ENCODE measurements at regions not wholly inside any gene's neighbourhood (a gene's known extent, or its start where the extent isn't known, plus 50 kb on each side); places are given as distances from the start of the nearest gene placed in this dataset.
"Not testable (repeated sequence)": the region's sequence is repeated elsewhere in the genome, so short reads cannot be mapped to it uniquely, and the experiment has no call there.

DNA sequence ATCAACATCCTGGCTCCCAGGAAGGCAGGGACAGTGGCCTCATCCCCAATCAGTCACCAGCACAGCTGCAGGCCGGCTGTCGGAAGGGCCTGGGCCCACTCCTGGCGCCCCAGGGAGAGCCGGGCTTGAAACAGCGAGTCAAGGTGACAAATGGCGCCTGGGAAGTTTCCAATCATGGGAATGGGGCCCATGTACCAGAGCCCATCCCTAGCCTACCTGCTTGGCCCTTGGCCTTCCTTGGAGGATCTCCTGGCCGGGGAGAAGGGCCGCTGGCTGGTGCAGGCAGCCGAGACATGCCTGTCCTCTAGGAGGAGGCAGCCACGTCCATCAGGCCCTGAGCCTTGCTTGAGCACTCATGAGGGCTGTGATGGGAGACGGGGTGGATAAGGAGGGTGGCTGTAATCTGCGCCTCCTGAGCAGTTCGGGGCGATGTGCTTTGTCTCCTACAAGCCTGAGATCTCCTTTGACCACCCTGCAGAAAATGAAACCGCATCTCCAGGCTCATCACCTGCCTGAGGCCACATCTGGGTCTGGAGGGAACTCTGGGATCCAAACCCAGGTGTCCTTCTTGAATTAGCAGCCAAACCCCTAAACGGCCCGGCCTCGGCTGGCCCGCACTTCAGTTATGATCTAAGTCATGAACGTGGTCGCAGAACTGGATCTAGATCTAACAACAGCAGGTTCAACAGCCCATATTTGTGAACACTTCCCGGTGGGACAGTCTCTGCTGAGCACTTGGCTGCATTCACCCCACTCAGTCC lies 862.0 kb downstream of the TBC1D22A start:
- no peak for DNase-seq

- no peak for DNase-seq
Measured at GRCh38 chr22:47623763-47624148, 861.3 kb downstream of the TBC1D22A start.

DNA sequence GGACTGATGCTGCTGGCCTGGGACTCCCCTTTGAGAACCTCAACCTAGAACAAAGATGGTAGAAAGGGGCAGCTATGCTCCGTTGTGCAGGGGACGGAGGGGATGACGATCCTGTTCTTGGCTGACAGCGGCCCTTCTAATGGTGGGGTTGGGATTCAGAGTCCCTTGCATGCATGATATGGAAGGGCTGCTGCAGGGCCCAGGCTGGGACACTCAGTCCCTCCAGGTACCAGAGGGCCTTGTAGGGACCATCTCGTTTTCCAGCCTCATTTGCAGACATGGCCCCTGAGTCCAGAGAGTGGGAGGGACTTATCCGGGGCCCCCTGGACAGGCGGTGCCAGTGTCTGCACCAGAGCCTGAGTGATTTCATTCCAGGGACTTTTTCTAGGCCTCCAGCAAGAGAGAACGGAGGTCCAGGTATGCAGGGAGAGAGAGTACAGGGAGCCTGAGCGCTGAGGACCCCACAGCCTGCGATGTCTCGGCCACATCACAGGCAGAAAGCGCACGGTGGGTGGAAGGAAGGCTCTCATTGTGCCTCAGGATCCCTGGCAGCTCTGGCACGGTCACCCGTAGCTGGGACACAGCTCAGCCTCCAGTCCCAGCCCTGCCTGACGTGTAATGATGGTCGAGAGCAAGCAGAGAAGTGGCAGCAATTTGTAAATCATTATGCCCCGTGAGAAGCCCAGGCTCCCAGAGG lies 860.8 kb downstream of the TBC1D22A start:
- DNase-seq, result no peak

DNA sequence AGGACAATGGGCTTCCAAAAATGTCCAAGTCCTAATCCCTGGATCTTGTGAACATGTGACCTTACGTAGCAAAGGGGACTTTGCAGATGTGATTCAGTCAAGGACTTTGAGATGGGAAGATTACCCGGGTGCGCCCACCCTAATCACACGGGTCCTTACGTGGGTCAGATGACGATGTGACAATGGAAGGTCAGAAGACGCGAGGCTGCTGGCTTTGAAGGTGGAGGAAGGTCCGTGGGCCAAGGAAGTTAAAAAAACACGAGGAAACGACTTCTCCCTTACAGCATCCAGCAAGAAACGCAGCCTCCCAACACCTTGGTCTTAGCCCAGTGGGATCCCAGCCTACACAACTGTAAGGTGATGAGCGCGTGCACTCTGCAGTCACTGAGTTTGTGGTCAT lies 860.1 kb downstream of the TBC1D22A start:
- DNase-seq, result no peak

- DNase-seq, result no peak
Measured at GRCh38 chr22:47621253-47621652, 858.8 kb downstream of the TBC1D22A start.

DNA sequence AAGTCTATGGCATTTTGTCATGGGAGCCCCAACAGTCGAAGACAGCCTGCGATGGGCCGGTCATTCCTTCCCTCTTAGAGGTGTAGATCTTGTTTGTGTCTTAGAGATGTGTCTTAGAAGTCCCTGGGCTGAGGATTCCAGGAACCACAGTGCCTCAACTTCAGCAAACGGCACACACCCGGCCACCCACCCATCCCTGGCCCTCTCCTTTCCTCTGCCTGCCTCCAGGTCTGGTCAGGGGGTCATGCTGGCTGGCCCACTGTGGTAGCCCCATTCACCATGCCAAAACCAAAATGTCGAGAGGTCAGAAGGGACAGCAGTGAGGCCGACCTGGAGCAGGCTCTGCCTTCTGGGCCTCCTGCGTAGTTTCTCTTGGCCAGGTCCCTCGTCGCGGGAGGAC lies 857.9 kb downstream of the TBC1D22A start:
- DNase-seq, result no peak

- DNase-seq, result no peak
Measured at GRCh38 chr22:47619631-47620030, 857.2 kb downstream of the TBC1D22A start.

- peak; percentile 63 for DNase-seq
Measured at GRCh38 chr22:47618180-47619010, 855.9 kb downstream of the TBC1D22A start.

DNA sequence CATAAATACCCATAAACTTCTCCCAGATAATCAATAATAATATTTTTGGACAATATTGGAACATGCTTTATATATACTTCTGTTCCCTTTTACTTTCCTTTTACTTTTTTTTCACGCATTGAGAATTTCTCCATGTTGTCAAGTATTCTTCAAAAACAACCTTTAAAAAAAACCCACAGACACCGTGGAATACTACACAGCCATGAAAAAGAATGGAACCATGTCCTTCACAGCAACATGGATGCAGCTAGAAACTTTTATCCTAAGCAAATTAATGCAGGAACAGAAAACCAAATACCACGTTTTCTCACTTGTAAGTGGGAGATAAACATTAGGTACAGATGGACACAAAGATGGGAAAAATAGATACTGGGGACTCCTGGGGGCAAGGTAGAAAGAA lies 854.7 kb downstream of the TBC1D22A start:
- DNase-seq, result no peak

DNA sequence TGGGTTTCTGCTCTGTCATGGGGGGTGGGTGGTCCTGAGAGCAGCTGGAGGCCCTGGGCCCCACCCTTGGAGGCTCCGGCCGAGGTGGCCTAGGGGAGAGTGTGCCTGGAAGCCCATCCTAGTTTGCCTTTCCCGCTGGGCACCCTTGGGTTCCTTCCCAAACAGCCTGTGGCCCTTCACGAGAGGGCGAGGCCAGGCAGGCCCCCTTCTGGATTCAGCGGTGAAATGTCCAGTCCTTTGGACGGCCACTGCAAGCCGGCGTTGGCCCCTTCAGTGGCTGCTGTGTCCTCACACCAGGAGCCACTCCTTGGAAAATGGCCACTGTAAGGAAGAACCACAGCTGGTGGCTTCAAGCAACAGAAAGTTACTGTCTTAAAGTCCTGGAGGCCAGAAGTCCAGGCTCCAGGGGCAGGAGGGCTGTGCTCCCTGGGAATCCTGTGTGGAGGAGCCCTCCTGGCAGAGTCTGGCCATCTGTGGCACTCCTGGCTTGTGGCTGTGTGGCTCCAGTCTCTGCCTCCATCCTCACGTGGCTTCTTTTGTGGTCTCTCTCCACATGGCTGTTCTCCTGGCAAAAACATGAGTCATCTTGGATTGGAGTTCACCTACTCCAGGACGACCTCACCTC lies 854.1 kb downstream of the TBC1D22A start:
- DNase-seq, result no peak

- DNase-seq, result no peak
Measured at GRCh38 chr22:47615051-47615450, 852.6 kb downstream of the TBC1D22A start.

GRCh38 chr22:47613606-47614350 lies 851.3 kb downstream of the TBC1D22A start:
- DNase-seq, result no peak

DNA sequence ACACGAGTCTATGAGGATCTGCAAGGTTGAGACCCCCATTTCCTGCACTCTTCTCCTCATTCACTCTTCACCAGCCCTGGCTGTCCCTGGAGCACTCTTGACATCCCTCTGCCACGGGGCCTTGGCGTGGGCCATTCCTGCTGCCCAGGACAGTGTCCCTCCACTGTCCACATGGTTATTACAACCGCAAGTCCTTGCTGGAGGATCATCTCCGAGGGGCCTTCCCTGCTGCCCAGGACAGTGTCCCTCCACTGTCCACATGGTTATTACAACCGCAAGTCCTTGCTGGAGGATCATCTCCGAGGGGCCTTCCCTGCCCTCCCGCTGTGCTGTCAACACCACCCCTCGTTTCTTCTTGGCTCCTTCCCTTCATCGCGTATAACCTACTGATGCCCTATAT lies 850.7 kb downstream of the TBC1D22A start:
- not testable (repeated sequence) for DNase-seq

GRCh38 chr22:47612311-47612910 lies 850.0 kb downstream of the TBC1D22A start:
- DNase-seq, result no peak

GRCh38 chr22:47610764-47611163 lies 848.3 kb downstream of the TBC1D22A start:
- DNase-seq, result no peak

- DNase-seq, result no peak
Measured at GRCh38 chr22:47610281-47610680, 847.8 kb downstream of the TBC1D22A start.

GRCh38 chr22:47609653-47610052 lies 847.2 kb downstream of the TBC1D22A start:
- DNase-seq, result no peak

DNA sequence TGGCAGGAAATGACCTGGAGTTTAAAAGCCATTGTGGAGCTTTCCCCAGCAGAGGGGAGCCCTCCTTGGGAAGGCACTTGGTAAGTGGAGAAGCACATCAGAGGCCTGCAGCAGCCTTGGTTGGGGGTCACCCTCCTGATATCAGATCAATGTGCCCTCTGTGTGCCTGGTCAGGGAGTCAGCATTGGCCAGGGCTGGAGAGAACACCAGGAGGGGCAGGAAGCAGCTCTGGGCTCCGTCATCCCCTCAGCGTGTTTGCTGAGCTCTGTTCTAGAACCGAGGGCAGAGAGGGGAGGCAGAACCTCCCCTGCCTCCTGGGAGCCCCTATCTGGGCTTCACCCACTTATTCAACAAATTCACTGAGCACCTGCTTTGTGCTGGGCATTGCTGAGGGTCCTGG lies 846.0 kb downstream of the TBC1D22A start:
- DNase-seq, result no peak

GRCh38 chr22:47607486-47607885 lies 845.0 kb downstream of the TBC1D22A start:
- DNase-seq, result no peak

DNA sequence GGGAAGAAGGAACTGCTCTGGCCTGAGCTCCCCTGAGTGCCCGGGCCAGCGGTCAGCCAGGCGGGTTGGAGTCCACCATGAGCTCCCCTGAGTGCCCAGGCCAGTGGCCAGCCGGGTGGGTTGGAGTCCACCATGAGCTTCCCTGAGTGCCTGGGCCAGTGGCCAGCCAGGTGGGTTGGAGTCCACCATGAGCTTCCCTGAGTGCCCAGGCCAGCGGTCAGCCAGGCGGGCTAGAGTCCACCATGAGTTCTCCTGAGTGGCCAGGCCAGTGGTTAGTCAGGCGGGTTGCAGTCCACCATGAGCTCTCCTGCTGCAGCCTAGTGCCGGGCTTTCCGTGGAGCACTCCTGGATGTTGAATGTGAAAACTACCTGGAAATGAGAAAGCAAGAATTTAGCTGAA lies 844.0 kb downstream of the TBC1D22A start:
- no peak for DNase-seq

GRCh38 chr22:47605886-47606285 lies 843.4 kb downstream of the TBC1D22A start:
- DNase-seq, result no peak

DNA sequence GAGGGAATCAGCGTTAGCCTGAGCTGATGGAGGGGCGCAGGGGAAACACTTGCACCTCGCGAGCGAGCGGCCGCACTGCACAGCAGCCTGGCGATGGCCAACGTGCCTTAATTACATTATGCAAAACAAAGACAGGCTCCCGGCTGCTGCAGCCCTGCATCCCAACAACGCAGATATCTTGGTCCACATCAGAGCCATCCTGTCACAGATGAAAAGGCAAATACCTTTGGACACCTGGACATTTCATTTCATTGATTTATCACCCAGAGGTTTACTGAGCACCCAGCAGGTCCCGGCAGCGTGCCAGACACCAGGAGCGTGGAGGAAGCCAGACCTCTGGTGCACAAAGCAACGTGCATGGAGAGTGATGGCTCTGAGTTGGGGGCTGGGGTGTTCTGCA lies 843.0 kb downstream of the TBC1D22A start:
- no peak for DNase-seq
